ENCODE measurements at regions not wholly inside any gene's neighbourhood (a gene's known extent, or its start where the extent isn't known, plus 50 kb on each side); places are given as distances from the start of the nearest gene placed in this dataset.

GRCh38 chr3:197438906-197439305, 116.9 kb downstream of the BDH1 start (continued):
- no peak for TF ChIP-seq ZBTB4 (CRISPR knock-in tag; IDR thresholded peaks at IDR 0.05)

DNA sequence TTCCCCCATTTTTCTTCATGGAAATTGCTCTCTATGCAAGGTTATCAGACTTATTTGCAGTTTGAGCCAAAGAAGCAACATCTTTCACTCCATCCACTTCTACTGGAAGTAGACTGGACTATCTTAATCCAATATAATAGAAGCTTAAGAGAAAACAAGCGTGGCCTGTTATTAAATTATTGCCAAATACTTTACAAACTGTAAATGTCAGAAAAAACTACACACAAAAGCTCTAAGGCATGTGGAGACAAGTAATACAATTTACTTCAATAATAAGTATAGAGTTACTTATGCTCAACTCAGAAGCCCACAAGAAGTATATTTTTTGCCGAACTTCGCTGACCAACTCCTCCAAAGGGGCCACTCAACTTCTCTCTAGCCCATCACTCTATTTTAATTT, 120.3 kb downstream of the BDH1 start:
- Histone ChIP-seq H3K79me2 (ENCODE audit: control insufficient read depth, insufficient read depth, low read length) (no peaks in the 10 kb centered on the region), H3K9ac (ENCODE audit: control insufficient read depth, insufficient read depth, low read length) (no peak overlapping the region), H3K4me1 (ENCODE audit: control insufficient read depth, insufficient read depth, low read length) (no peaks in the 10 kb centered on the region), H3K9me3 (replicated peaks; ENCODE audit: control insufficient read depth, insufficient read depth, low read length) (no peaks in the 10 kb centered on the region), H3K36me3 (ENCODE audit: control insufficient read depth in 2 of 2, insufficient read depth in 2 of 2, low read length in 1 of 2) (no peaks in the 10 kb centered on the region), H4K20me1 (ENCODE audit: control insufficient read depth, insufficient read depth) (no peaks in the 10 kb centered on the region), H3K4me3 (no peak overlapping the region), H2AFZ (ENCODE audit: control insufficient read depth, low read depth, low read length) (no peak overlapping the region), H3K27me3 (replicated peaks in 1 of 2; ENCODE audit: control insufficient read depth in 2 of 2, insufficient read depth in 2 of 2, low read length in 1 of 2) (no peaks in the 10 kb centered on the region), H3K4me2 (ENCODE audit: control insufficient read depth, insufficient read depth) (no peak overlapping the region), H3K27ac (ENCODE audit: control insufficient read depth, insufficient read depth) (no peak overlapping the region)
- ATAC-seq = no peak
- in situ Hi-C loops (cut with MboI) (no loop called here), intact Hi-C loops (cut with micrococcal nuclease; ENCODE audit: unreplicated experiment) (no loop called here)
- ChIA-PET CTCF (no interaction called here), RAD21 (ENCODE audit: unreplicated experiment) (no interaction called here), SMC1A (ENCODE audit: uncharacterized antibody, unreplicated experiment) (interaction anchor here (0.7 to 1.1 kb wide), 3 partner anchors 41 to 179 kb away, joined by 3 read pairs; no protein-coding TSS in a partner anchor), POLR2A (no interaction called here)
- WGBS (ENCODE audit: insufficient coverage, insufficient replicate concordance, low lambda C conversion rate, missing lambda C conversion rate) = 83% methylated on average over 3 of the region's 3 CpGs
- BruUV-seq (replicated peaks) = no TSS peak
- FAIRE-seq = no peak
- no peak for DNase-seq (ENCODE audit: low read depth, low spot score)
- no peak for TF ChIP-seq BRCA1 (IDR thresholded peaks at IDR 0.05; ENCODE audit: low read depth, low read length)
- TF ChIP-seq IRF3 (IDR thresholded peaks at IDR 0.05) = no peak
- TF ChIP-seq FOXM1 (IDR thresholded peaks at IDR 0.05; ENCODE audit: low read depth, low read length) = no peak
- TF ChIP-seq RBBP5 (conservative IDR thresholded peaks at IDR 0.05) = no peak
- TF ChIP-seq RFX5 (IDR thresholded peaks at IDR 0.05; ENCODE audit: low read depth, low read length) = no peak
- no peak for TF ChIP-seq SUPT20H (IDR thresholded peaks at IDR 0.05; ENCODE audit: borderline replicate concordance, control insufficient read depth, low read depth, low read length)
- no peak for TF ChIP-seq ZNF384 (IDR thresholded peaks at IDR 0.05; ENCODE audit: borderline replicate concordance, low read depth, low read length)
- TF ChIP-seq POLR2AphosphoS2 (IDR thresholded peaks at IDR 0.05; ENCODE audit: low read depth, low read length) = no peak
- no peak for TF ChIP-seq POLR2AphosphoS5 (IDR thresholded peaks at IDR 0.05; ENCODE audit: low read length)
- TF ChIP-seq BCL11A (IDR thresholded peaks at IDR 0.05; ENCODE audit: low read depth, low read length) = no peak

All from GM12878 (cell line).